Chondrocyte (in vitro differentiated cells): ENCODE measurements at regions not wholly inside any gene's neighbourhood (a gene's known extent, or its start where the extent isn't known, plus 50 kb on each side); places are given as distances from the start of the nearest gene placed in this dataset.

Experiments
- DNase-seq: peaks from one replicate; pipeline ENCODE4 v3.0.0; 2021; ENCODE audit warnings: mixed read lengths, low spot score
- H3K27ac Mint-ChIP-seq: one replicate; pipeline ENCODE4 v1.8.0; 2021; ENCODE audit warnings: mild to moderate bottlenecking, moderate library complexity, mixed read lengths; ENCODE audit not compliant: unreplicated experiment
- H3K27me3 Mint-ChIP-seq: 2 replicates; pipeline ENCODE4 v1.8.0; 2021; ENCODE audit warnings: low read depth, mixed read lengths
- H3K36me3 Mint-ChIP-seq: 2 replicates; pipeline ENCODE4 v1.8.0; 2021; ENCODE audit warnings: low read depth, mixed read lengths
- H3K4me1 Mint-ChIP-seq: 2 replicates; pipeline ENCODE4 v1.8.0; 2021; ENCODE audit warnings: low read depth, mild to moderate bottlenecking, mixed read lengths
- H3K4me3 Mint-ChIP-seq: one replicate; pipeline ENCODE4 v1.8.0; 2021; ENCODE audit warnings: mild to moderate bottlenecking, moderate library complexity, mixed read lengths; ENCODE audit not compliant: unreplicated experiment
- H3K9me3 Mint-ChIP-seq: 2 replicates; pipeline ENCODE4 v1.8.0; 2021; ENCODE audit warnings: low read depth, mixed read lengths
- CTCF ChIP-seq: fragments of 200-600 bp; sonication (generic); IDR thresholded peaks from 2 replicates; pipeline ENCODE4 v1.5.0; 2021; ENCODE audit warnings: antibody characterized with exemption, mild to moderate bottlenecking, moderate library complexity

- H3K4me1 Mint-ChIP-seq, result no peaks in the 10 kb centered on the region
- peaks cover 30% of the 10 kb centered on the region for H3K27me3 Mint-ChIP-seq
- no peak for TF ChIP-seq CTCF
- H3K36me3 Mint-ChIP-seq, result no peaks in the 10 kb centered on the region
- DNase-seq, result no peak
- H3K27ac Mint-ChIP-seq, result no peak overlapping the region
- no peak overlapping the region for H3K4me3 Mint-ChIP-seq
- H3K9me3 Mint-ChIP-seq, result peaks cover 3% of the 10 kb centered on the region
Measured at GRCh38 chr1:229119876-229120275, 151.0 kb upstream of the RAB4A start.

GRCh38 chr1:229121845-229122436 is 149.0 kb upstream of the RAB4A start:
- TF ChIP-seq CTCF, result no peak
- H3K27ac Mint-ChIP-seq, result no peak overlapping the region
- H3K4me3 Mint-ChIP-seq, result no peak overlapping the region

DNA sequence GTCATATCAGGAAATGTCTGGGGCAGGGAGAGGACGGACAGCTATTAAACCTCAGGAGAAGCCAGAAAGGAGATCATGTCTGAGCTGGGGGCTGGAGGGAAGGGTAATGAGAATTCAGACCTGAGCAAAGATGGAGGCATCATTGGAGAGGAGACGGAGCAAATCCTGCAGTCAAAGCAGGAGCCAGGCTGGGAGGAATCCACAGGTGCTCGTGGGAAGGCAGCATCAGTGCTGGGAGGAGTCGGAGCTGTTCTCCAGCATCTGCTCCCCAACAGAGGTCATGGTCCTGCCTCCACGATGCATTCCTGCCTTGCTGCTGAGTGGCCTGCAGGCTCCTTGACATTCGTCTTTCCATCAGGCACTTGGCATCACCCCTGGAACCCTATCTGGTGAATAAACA is 148.3 kb upstream of the RAB4A start:
- H3K27ac Mint-ChIP-seq, result no peak overlapping the region
- H3K4me3 Mint-ChIP-seq, result no peak overlapping the region
- no peak for DNase-seq
- H3K36me3 Mint-ChIP-seq, result no peaks in the 10 kb centered on the region
- H3K4me1 Mint-ChIP-seq, result peaks cover 4% of the 10 kb centered on the region
- peaks cover 3% of the 10 kb centered on the region for H3K9me3 Mint-ChIP-seq
- no peak for TF ChIP-seq CTCF
- peaks cover 31% of the 10 kb centered on the region for H3K27me3 Mint-ChIP-seq

More at GRCh38 chr1:229121845-229122436, 149.0 kb upstream of the RAB4A start:
- Mint-ChIP-seq H3K4me1 (no peaks in the 10 kb centered on the region), H3K36me3 (no peaks in the 10 kb centered on the region), H3K27me3 (peaks cover 31% of the 10 kb centered on the region), H3K9me3 (peaks cover 3% of the 10 kb centered on the region)
- no peak for DNase-seq

GRCh38 chr1:229124116-229124515 is 146.8 kb upstream of the RAB4A start:
- no peaks in the 10 kb centered on the region for H3K36me3 Mint-ChIP-seq
- H3K4me1 Mint-ChIP-seq, result peaks cover 4% of the 10 kb centered on the region
- no peak overlapping the region for H3K27ac Mint-ChIP-seq
- no peak for DNase-seq
- H3K4me3 Mint-ChIP-seq, result no peak overlapping the region
- TF ChIP-seq CTCF, result no peak
- H3K9me3 Mint-ChIP-seq, result peaks cover 3% of the 10 kb centered on the region
- H3K27me3 Mint-ChIP-seq, result peaks cover 31% of the 10 kb centered on the region

DNA sequence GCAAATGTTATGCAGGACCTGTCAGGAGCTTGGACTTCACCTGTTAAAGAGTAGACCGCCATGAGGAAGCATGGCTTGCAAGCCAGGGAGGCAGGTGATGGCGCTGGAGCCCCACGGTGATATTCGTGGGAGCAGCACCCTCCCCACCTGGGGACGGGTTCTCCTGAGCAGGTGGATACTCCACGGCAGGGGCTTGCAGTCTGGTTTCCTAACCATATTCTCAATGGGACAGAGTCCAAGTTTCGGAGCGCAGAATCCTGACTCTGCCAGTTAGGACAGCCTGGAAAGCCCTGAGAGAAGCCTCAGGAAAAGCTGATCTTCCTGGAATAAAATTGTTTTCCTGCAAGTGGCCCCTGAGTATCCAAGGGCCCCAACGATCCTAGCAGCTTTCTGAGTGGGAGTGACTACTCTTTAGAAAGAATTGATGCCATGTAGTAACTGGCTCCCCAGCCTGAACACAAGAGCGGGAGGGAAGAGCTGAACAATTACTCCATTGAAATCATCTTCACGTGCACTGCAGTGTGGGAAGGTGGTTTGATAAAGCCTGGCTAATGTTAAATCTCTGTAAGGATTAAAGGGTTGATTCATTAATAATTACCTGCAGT is 146.3 kb upstream of the RAB4A start:
- DNase-seq, result no peak
- H3K27ac Mint-ChIP-seq, result no peak overlapping the region
- TF ChIP-seq CTCF, result no peak
- no peaks in the 10 kb centered on the region for H3K36me3 Mint-ChIP-seq
- H3K9me3 Mint-ChIP-seq, result peaks cover under 1% of the 10 kb centered on the region
- peaks cover 4% of the 10 kb centered on the region for H3K4me1 Mint-ChIP-seq
- H3K4me3 Mint-ChIP-seq, result no peak overlapping the region
- H3K27me3 Mint-ChIP-seq, result peaks cover 31% of the 10 kb centered on the region
